ENCODE measurements at regions not wholly inside any gene's neighbourhood (a gene's known extent, or its start where the extent isn't known, plus 50 kb on each side); places are given as distances from the start of the nearest gene placed in this dataset.

- TF ChIP-seq CREB5 (CRISPR knock-in tag; IDR thresholded peaks at IDR 0.05; ENCODE audit: low read depth) = no peak
- no peak for TF ChIP-seq ISL1 (CRISPR knock-in tag; IDR thresholded peaks at IDR 0.05)
- TF ChIP-seq ARNTL (CRISPR knock-in tag; IDR thresholded peaks at IDR 0.05; ENCODE audit: borderline replicate concordance, low read depth) = no peak
- no peak for TF ChIP-seq RARB (CRISPR knock-in tag; IDR thresholded peaks at IDR 0.05)
- no peak for TF ChIP-seq ZFP30 (CRISPR knock-in tag; IDR thresholded peaks at IDR 0.05)
Observed at GRCh38 chr10:25747084-25747483, 186.9 kb upstream of the MYO3A start.

All from SK-N-SH treated with all-trans-retinoic acid at 6 μM for 48 hours (cell line).